ENCODE measurements at regions not wholly inside any gene's neighbourhood (a gene's known extent, or its start where the extent isn't known, plus 50 kb on each side); places are given as distances from the start of the nearest gene placed in this dataset.

DNA sequence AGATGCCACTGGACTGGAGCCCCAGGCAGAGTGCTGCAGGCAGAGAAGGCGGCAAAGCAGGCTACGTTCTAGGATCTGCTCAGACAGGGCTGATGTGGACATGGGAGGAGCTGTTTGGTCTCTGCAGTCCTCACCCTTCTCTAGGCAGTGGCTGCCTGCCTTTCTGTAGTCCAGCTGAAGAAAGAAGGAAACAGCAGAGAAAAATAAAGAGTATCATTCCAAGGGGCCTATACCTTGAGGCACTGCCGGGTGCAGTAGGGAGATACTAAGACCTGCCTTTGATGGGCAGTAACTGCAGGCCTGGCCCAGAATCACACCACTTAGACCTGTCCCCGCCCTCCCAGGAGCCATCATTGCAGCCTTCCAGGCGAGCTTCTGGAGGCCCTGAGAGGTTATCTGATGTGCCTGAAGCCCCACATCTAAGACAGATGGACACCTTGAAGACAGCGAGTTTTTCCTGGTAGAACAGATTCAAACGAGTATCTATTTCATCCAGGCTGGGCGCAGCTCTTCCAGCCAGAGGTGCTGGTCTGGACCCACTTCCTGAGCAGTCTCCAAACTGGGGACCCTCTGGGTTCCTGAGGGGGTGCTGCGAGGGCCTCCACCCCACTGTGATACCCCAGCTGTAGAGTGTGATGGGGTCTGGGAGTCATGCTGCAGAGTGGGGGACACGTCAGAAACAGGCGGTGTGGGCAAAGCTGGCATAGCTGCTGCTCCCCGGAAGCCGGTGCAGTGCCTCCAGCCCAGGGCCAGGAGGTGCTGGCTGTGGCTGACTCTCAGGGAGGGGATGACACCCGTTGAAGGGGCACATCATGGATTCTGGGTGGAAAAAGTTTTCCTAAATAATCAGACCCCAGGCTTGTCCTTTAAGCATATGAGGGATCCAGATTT is 87.3 kb upstream of the OTOS start:
- DNase-seq: peak; percentile 29

DNA sequence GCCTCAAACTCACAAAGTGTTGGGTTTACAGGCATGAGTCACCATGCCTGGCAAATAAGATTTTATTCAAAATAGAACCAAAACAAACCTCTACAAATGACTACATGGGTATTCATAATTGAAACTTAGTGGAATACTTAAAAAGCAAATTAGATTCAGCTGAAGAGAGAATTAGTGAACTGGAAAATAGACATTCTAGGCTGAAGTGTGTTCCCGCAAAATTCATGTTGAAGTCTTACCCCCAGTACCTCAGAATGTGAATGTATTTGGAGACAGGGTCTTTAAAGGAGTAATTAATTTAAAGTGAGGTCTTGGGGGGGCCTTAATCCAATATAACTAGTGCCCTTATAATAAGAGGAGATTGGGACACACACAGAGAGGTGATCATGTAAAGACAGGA is 88.5 kb upstream of the OTOS start:
- no peak for DNase-seq

DNA sequence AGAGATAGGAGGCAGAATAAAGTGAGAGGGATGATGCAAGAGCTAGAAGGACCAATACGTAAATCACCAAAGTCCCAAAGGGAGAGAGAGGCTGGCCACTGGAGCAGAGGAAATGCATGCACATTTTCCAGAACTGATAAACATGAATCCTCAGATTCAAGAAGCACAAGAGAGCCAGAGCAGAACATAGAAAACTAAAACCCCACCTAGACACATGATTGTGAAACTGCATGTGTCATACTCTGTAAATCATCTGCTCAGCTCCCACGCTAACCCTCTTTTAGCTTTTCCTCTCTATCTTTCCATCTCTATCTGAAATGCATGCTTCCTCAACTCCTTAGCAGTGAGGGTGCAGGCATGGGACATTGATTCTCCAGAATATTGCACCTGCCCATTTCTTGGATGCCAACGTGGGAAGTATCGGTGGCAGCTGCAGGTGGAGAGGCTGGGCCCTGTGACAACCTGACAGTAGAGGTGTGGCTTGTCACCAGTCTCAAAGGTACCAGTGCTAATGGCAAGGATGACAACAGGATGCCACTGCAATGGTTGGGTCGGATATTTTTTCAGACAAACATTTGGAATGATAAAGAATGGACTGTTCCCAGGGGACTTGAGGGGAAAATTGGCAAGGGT is 89.3 kb upstream of the OTOS start:
- peak; percentile 32 for DNase-seq

DNA sequence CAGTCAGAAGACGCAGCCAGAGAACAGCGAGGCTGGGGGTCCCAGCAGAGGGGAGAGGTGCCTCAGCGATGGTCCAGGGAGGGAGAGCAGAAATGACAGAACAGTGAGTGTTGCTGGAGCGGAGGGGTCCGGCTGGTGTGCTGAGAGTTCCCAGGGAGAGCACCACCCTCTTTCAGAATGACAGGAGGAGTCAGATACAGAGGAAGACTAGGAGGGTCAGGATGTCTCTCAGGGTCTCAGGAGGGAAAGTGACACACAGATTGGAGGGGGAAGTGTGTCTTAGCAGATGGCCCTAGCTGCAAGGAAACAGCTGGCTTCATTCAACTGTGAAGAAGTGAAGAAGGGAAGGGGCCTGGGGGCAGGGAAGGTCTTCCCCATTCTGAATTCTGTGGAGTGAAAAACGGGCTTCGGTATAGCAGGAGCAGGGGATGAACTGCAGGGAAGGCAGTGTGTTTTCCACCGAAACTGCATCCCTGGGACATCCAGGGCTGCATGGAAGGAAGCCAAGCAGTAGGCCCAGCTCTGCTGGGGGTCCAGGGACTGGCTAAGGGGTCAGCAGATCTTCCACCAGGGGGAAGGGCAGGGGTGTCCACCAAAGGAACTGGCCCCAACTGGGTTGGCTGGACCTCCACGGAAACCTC is 90.0 kb upstream of the OTOS start:
- peak; percentile 30 for DNase-seq

DNA sequence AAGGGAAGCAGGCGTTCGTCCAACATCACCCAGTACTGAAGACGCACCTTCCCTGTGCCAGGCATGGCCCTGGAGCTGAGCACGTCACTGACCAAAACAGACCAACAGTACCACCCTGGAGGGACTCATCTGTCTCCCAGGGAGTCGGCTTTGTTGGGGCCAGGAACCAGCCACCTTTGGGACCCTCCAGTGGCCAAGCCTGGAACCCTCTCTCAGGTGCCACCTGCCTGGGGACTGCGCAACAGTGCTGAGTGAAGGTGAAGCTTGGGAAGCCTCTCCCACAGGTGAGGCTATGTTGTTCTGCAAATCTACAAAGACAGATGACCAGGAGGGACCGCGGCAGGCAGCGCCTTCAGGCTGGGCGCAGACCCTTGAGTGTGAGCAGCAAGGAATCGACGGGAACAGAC is 91.4 kb upstream of the OTOS start:
- no peak for DNase-seq

DNA sequence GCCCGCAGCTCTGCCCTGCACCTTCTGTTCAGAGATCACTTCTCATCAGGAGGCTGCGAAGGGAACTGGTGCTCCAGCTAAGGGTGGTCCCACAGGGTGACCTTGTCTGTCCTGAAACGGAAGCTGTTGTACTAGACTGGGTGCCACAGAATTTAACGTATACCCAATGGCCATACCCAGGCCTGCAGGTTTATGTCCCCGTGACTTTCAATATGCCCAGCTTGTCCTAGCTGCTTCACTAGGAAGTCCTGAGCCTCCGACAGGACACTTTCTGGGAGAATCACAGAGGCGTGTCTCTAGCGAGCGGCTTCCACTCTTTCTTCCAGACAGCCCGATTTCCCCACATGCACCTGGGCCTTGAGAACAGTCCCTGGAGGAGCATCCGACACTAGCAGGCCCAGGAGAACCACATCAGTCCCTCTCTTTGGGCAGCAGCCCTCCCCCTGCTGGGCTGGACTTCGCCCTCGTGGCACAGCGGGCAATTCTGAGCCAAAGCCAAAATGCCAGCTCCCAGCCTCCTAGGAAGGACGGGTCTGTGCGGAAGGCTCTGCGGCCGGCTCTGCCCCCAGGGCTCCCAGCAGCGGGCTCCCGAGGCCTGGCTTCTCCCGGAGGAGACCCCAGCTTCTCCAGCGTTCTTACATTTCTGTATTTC is 91.9 kb upstream of the OTOS start:
- no peak for DNase-seq

DNA sequence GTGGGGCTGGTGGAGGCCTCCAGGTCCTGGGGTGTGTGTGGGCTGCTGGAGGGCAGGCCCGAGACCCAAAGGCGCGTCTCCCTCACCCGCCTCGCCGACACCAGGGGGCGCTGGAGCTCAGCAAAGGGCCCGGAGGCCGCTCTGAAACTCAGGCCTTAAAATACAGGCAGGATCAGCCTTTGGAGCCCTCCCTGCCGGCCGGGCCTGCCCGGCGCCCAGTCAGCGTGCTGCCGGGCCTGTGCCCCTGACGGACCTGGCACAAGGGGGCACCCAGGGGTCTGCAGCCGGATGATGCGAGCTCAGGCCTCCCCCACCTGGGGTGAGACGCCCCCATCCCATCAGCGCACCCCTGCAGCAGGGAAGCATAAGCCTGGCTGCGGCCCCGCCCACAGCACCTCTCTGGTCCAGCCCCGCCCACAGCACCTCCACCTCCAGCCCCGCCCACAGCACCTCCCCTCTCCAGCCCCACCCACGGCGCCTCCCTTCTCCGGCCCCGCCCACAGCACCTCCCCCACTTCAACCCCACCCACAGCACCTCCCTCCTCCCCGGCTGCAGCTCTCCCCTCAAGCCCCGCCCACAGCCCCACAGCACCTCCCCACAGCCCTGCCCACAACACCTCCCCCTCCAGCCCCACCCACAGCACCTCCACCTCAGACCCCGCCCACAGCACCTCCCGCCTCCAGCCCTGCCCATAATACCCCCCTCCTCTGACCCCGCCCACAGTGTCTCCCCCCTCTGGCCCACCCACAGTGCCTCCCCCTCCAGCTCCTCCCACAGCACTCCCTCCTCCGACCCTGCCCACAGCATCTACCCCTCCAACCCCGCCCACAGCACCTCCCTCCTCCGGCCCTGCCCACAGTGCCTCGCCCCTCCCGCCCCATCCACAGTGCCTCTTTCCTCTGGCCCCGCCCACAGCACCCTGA is 92.8 kb upstream of the OTOS start:
- peak; percentile 91 for DNase-seq

DNA sequence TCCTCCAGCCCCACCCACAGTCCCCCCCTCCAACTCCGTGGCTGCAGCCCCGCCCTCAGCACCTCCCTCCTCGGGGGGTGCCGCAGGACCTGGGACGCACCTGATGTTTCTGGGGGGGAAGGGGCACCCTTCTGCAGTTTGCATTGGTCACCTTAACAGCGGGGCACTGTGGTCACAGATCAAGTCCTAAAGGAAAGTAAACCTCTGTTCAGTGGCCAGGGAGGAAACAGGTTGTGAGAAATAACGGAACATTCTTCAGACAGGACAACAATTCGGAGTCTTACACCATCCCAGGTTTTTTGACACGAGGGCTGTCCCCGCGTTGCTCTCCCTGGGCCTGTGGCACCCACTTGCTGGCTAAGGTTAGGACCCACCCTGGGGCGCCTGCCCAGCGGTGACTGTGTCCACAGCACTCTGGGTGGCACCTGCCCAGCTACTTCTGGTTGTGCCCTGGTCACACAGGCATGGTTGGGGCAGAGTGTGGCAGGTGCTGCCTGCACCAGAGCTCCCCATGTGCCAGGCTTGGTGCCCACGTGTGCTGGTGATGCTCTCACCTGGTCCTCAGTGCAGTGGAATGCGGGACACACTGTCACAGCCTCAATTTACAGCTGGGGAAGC is 93.5 kb upstream of the OTOS start:
- DNase-seq: no peak

DNA sequence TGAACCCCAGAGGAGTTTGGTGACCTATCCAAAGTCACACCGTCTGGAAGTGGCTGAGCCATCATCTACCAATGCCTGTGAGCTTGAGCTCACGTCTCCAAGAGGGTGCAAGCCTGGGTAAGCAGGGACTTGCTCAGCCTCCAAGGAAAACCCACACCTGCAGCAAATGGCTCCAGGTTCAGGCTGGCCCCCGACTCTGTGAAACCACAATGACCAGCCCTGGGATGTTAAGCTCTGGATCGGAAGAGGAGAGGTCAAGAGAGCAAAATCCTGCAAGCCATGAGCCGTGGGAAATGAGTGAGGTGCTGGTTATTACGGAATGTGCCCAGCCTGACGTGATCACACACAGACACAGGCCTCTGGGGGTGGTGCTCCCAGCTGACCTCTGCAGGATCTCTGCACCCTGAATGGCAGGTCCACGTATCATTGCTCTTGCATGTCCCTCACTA is 94.1 kb upstream of the OTOS start:
- no peak for DNase-seq

DNA sequence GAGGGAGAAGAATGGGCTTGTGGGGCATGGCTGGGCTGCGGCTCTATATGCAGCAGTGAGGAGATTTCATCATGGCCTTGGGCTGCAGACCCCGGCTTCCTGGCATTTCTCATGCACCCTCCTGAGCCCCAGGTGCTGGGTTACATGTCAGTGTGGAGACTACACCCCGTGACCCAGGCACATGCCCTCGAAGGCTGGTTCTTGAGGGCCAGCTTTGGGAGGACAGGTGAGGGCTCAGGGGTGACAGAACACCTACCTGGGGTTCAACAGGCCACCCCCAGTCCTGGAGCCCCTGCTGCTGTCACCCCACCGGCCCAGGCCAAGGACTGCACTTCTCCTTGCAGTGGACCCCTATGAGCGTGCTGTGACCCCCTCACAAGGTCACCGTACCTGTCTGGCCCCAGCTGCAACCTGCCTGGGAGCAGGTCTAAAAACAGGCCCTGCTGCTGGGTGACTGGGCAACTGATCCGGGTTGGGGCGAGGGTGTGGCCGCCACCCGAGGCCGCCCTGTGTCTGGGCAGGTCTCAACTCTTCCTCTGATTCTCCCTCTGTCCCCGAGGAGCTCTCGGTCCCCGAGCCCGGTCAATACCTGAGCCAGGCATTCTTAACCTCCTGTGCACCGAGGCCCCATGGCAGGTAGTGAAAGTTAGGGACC is 94.8 kb upstream of the OTOS start:
- no peak for DNase-seq

DNA sequence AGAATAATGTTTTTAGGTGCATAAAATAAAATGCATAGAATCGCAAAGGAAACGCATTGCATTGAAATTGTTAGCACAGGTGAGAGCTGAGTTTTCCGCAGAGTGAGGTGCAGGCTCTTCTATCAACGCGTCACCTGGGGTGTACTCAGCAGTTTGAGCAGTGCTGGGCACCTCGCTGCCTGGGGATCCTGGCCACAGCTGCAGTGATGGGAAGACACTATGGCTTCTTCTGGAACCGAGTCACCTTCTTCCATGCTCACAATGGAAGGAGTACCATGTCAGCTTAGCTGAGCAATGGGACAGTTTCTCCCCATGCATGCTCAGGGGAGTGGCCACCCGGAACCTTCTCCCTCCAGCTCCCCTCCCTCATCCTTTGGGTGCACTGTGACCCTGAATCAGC is 95.4 kb upstream of the OTOS start:
- DNase-seq: no peak

DNA sequence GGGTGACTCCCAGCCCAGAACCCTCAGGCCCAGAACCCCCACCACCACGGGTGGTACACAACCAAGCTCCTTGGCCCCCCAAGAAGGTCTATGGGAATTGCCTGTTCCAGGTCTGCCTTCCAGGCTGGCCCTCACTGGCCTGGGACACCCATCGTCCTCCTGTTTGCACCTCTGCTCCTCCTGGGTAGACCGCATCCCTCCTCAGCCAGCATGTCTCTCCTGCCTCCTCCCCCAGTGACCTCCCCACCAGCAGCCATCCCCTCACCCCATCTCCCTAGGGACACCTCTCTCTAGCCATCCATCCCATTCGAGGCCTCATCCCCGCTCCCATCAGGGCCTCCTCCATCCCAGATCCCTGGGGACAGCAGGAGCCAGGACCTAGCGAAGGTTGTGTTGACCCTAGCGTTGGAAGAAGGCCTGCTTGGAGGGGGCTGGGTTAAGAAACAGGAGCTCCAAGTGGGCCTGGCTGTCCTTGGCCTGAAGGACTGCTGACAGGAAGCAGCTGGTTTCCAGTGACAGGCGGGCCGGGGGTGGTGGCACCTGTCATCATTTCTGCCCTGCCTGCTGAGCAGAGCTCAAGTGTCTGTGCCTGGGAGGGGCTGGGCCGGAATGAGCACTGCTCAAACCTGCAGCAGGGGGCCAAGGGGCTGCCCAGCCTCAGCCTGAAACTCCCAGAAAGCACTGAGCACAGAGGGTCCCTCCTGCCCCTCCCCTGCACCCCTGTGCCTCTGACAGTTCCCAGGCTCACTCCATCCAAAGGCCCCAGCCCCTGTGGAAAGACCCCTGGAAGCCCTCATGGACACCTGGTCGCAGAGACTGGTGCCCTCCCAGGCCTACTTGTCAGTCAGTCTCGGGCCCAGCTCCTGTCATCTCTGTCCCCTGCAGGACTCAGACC is 96.0 kb upstream of the OTOS start:
- no peak for DNase-seq

DNA sequence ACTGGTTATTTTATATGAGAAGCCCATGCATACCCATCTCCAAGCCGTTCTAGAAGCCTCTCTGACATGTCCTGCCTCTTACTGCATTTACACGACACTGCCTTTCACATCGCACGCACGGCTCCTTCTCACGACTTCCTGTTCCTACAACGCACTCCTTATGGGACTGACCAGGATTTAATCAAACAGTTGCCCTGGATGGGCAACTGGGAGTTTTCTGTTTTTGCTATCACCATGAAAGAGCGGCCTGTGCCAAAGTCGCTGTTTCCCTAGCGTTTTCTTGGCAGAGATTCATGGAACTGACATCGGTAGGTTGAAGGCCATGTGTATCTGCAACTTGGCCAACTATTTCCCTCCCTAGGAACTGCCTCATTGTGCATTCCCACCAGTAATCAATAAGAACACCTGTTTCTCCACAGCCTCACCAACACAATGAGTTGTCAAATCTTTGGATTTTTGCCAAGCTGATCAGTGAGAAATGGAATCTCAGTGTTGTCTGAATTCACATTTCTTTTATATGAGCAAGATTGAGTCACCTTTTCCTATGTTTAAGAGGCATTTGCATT is 97.2 kb upstream of the OTOS start:
- peak; percentile 15 for DNase-seq

DNA sequence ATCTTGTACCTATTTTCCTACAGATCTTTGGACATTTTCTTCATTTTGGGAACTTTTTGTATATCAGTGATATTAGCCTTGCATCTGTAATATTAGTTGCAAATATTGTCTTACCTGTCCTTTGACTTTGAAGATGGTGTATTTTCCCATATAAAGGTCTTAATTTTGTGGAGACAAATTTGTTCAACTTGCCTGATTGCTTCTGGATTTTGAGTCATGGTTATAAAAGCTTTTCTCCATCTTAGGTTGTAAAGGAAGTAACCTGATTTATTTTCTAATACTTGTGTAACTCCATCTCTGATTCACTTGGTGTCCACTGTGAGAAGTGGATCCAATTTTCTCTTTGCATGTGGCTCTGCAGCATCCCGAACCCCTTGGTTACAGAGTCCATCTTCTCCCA is 97.7 kb upstream of the OTOS start:
- DNase-seq: no peak

DNA sequence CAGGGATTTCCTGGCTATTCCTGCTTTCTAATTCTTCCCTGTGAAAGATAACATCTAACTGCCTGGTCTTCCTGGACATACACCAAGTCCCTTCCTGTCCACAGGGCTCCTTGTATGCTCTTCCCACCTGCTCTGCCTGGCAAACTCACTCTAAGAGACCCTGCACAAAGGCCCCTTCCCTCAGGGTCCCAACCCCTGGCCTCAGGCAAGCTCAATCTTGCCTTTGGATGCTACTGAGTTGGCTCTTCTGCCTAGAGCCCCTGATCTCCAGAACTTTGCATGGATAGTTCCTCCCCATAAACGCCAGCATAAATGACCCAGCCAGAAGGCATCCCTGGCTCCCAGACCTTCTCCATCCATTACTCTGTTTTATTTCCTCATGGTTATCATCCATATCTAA is 98.3 kb upstream of the OTOS start:
- peak; percentile 18 for DNase-seq

DNA sequence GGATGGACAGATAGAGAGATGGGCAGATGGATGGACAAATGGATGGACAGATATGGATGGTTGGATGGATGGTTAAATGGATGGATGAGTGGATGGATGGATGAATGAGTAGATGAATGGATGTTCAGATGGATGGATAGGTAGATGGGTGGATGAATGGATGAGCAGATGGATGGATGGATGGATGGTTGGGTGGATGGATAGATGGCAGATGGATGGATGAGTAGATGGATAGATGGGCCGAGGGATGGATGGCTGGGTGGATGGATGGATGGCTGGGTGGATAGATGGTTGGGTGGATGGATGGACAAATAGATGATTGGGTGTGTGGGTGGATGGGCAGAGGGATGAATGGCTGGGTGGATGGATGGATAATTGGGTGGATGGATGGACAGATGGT is 98.9 kb upstream of the OTOS start:
- DNase-seq: no peak

DNA sequence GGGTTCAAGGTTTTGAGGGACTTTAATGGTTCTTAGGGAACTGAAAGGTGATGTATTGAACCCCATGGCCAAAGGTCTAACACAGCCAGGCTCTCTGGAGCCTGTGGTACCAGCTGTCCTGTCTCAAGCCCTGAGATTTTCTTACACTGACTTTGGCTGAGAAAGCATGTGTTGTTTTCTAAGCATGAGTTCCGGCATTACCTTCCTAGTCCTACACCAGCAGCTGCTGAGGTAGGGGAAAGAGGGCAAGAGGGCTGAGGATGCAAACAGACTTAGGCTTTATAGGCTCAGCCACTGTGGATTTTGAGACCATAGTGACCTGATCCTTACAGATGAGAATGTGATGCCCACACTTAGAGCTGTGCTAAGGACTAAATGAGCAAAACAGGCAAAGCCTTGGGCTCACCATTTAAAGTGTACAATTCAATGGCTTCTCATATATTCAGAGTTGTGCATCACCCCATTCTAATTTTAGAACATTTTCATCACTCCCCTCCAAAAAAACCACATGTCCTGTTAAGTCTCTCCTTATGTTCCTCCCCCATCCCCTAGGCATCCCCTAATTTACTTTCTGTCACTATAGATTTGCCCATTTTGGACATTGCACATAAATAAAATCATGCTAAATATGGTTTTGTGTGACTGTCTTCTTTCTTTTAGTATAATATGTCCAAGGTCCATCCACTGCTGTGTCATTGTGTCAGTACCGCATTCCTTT is 99.7 kb upstream of the OTOS start:
- peak; percentile 28 for DNase-seq

DNA sequence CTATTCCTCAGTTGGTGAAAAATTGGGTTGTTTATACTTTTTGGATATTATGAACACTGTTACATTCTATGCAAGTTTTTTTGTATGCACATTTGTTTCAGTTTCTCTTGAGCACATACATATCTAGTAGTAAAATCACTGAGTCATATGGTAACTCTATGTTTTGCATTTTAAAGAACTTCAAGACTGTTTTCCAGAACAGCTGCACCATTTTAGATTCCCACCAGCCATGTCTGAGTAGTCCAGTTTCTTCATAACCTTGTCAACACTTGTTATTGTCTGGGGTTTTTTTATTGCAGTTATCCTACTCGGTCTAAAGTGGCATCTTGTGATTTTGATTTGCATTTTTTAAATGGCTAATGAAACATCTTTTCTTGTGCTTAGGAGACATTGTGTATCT is 100.3 kb upstream of the OTOS start:
- no peak for DNase-seq

DNA sequence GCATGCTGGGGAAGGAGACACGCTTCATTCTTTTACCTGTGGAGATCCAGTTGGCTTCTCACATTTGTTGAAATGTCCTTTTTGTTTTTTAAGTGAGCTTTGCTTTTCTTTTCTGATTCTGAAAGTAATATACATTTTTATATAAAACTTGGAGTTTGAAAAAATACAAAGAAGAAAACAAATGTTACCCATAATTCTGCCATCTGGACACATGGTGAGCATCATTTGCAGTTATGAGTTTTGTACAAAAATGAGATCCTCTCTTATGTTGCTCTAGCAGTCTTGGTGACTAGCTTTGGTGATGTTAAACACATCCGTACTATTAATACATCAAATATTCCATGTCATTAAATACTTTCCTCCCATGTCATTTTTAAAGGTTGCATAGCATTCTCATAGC is 101.1 kb upstream of the OTOS start:
- DNase-seq: no peak
